ENCODE measurements at regions not wholly inside any gene's neighbourhood (a gene's known extent, or its start where the extent isn't known, plus 50 kb on each side); places are given as distances from the start of the nearest gene placed in this dataset.

DNA sequence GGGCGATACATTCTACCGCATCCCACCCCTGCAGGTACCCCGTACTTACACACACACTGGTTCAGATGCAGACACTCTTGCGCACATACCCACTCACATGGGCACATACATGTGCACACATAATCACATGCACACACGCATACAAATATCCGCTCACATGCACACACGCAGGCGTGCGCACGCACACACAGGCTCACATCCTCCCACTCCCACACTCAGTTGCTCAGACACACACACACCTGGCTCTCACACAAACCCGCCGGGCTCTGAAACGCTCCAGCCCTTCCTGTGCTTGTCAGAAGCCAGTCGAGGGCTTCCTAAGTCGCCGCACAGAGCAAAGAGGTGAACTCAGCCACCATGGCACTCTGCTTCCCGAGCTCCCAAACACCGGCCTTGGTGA lies 164.5 kb downstream of the CRYBB2 start:
- H3K4me3 ChIP-seq (ENCODE audit: low read depth, low read length): no peak overlapping the region
- TF ChIP-seq, protein P1, sequence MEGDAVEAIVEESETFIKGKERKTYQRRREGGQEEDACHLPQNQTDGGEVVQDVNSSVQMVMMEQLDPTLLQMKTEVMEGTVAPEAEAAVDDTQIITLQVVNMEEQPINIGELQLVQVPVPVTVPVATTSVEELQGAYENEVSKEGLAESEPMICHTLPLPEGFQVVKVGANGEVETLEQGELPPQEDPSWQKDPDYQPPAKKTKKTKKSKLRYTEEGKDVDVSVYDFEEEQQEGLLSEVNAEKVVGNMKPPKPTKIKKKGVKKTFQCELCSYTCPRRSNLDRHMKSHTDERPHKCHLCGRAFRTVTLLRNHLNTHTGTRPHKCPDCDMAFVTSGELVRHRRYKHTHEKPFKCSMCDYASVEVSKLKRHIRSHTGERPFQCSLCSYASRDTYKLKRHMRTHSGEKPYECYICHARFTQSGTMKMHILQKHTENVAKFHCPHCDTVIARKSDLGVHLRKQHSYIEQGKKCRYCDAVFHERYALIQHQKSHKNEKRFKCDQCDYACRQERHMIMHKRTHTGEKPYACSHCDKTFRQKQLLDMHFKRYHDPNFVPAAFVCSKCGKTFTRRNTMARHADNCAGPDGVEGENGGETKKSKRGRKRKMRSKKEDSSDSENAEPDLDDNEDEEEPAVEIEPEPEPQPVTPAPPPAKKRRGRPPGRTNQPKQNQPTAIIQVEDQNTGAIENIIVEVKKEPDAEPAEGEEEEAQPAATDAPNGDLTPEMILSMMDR (IDR thresholded peaks at IDR 0.05; ENCODE audit: insufficient read depth, low read depth, low read length): no peak
- no peak for DNase-seq (ENCODE audit: low read depth)
- ChIA-PET POLR2A (no interaction called here), CTCF (interaction anchor here (0.6 kb wide), 1 partner anchor 21 kb away, joined by 3 read pairs; no protein-coding TSS in a partner anchor)
- no peaks in the 10 kb centered on the region for H3K27me3 ChIP-seq (ENCODE audit: control insufficient read depth, insufficient read depth, low read length)
- H3K36me3 ChIP-seq (ENCODE audit: control insufficient read depth, insufficient read depth, low read length): no peaks in the 10 kb centered on the region

GRCh38 chr22:25386538-25386884 lies 167.1 kb downstream of the CRYBB2 start:
- CTCF ChIA-PET: interaction anchor here (0.8 kb wide), 1 partner anchor 14 kb away, joined by 4 read pairs; no protein-coding TSS in a partner anchor

GRCh38 chr22:25388415-25388814 lies 169.0 kb downstream of the CRYBB2 start:
- no peaks in the 10 kb centered on the region for H3K27me3 ChIP-seq (ENCODE audit: control insufficient read depth, insufficient read depth, low read length)
- no peak for DNase-seq (ENCODE audit: low read depth)
- TF ChIP-seq, protein P1 (IDR thresholded peaks at IDR 0.05; ENCODE audit: insufficient read depth, low read depth, low read length): no peak
- peaks cover 2% of the 10 kb centered on the region; the same call in 1 of the 2 replicates for H3K36me3 ChIP-seq (ENCODE audit: control insufficient read depth, insufficient read depth, low read length)
- ChIA-PET CTCF (no interaction called here), POLR2A (no interaction called here)
- no peak overlapping the region for H3K4me3 ChIP-seq (ENCODE audit: low read depth, low read length)

More at GRCh38 chr22:25386538-25386884, 167.1 kb downstream of the CRYBB2 start:
- POLR2A ChIA-PET: no interaction called here
- Histone ChIP-seq H3K4me3 (ENCODE audit: low read depth, low read length) (no peak overlapping the region), H3K27me3 (ENCODE audit: control insufficient read depth, insufficient read depth, low read length) (no peaks in the 10 kb centered on the region), H3K36me3 (ENCODE audit: control insufficient read depth, insufficient read depth, low read length) (peaks cover 2% of the 10 kb centered on the region; the same call in 1 of the 2 replicates)
- no peak for DNase-seq (ENCODE audit: low read depth)
- TF ChIP-seq, protein P1 (IDR thresholded peaks at IDR 0.05; ENCODE audit: insufficient read depth, low read depth, low read length): no peak

GRCh38 chr22:25388866-25389540 lies 169.6 kb downstream of the CRYBB2 start:
- no peaks in the 10 kb centered on the region for H3K27me3 ChIP-seq (ENCODE audit: control insufficient read depth, insufficient read depth, low read length)
- TF ChIP-seq, protein P1 (IDR thresholded peaks at IDR 0.05; ENCODE audit: insufficient read depth, low read depth, low read length): no peak
- no peak overlapping the region for H3K4me3 ChIP-seq (ENCODE audit: low read depth, low read length)
- peaks cover 2% of the 10 kb centered on the region; the same call in 1 of the 2 replicates for H3K36me3 ChIP-seq (ENCODE audit: control insufficient read depth, insufficient read depth, low read length)
- no peak for DNase-seq (ENCODE audit: low read depth)
- ChIA-PET CTCF (no interaction called here), POLR2A (no interaction called here)

- CTCF ChIA-PET: no interaction called here
- Histone ChIP-seq H3K36me3 (ENCODE audit: control insufficient read depth, insufficient read depth, low read length) (peaks cover 2% of the 10 kb centered on the region; the same call in 1 of the 2 replicates), H3K4me3 (ENCODE audit: low read depth, low read length) (no peak overlapping the region), H3K27me3 (ENCODE audit: control insufficient read depth, insufficient read depth, low read length) (no peaks in the 10 kb centered on the region)
- no peak for DNase-seq (ENCODE audit: low read depth)
- TF ChIP-seq, protein P1 (IDR thresholded peaks at IDR 0.05; ENCODE audit: insufficient read depth, low read depth, low read length): no peak
- POLR2A ChIA-PET: no interaction called here
These were observed 170.1 kb downstream of the CRYBB2 start for GRCh38 chr22:25389541-25389919.

All from BJ (cell line).